Endothelial cell of umbilical vein (primary cell): ENCODE measurements at regions not wholly inside any gene's neighbourhood (a gene's known extent, or its start where the extent isn't known, plus 50 kb on each side); places are given as distances from the start of the nearest gene placed in this dataset.

ENCODE experiments used
- BruUV-seq: library from RNA; stranded (reverse); fragments of 400-500 nt; replicated peaks from 2 replicates; lab custom pipeline; 2021; lab: Mats Ljungman, UMichigan
- CTCF ChIA-PET: fragments of 300-600, 350-600 bp; sonication (Branson Sonifier 250); formaldehyde crosslinking; loops from one replicate; lab custom pipeline; 2021; ENCODE audit warnings: antibody characterized with exemption, inconsistent platforms; lab: Charles Lee
- POLR2A ChIA-PET: fragments of 300-600, 350-600 bp; sonication (Branson Sonifier 250); formaldehyde crosslinking; loops from one replicate; lab custom pipeline; 2021; ENCODE audit warnings: antibody characterized with exemption, inconsistent platforms; lab: Charles Lee
- DNase-seq: peaks from one replicate; pipeline ENCODE4 v3.0.0-alpha.2; 2011; ENCODE audit warnings: low read depth, low spot score
- FAIRE-seq: peaks from 2 replicates; lab custom pipeline; 2011; peaks lifted over from hg19 to GRCh38; lab: Jason Lieb, UNC
- H2AFZ ChIP-seq: 2 replicates; pipeline ENCODE4 v1.6.0; 2012; ENCODE audit warnings: low read depth, low read length, control low read depth, inconsistent platforms
- H3K27ac ChIP-seq: 2 replicates; pipeline ENCODE4 v1.5.1; 2011; ENCODE audit warnings: low read depth, mild to moderate bottlenecking, control low read depth, low read length, moderate library complexity; ENCODE audit not compliant: insufficient read depth
- H3K27me3 ChIP-seq, 2 experiments: 2 replicates each; pipeline versions ENCODE4 v1.6.0 to v1.6.1; 2011; ENCODE audit warnings: low read length in 2 of 2, mixed read lengths in 1 of 2; ENCODE audit not compliant: control insufficient read depth in 2 of 2, insufficient read depth in 2 of 2
- H3K36me3 ChIP-seq, 2 experiments: 2 replicates in 1 of 2; 3 replicates in 1 of 2; pipeline ENCODE4 v1.5.1; 2011; ENCODE audit warnings: low read length in 2 of 2, mild to moderate bottlenecking in 1 of 2, moderate library complexity in 1 of 2; ENCODE audit not compliant: control insufficient read depth in 2 of 2, insufficient read depth in 2 of 2; ENCODE audit errors: extremely low read depth in 1 of 2
- H3K4me1 ChIP-seq: 3 replicates; pipeline ENCODE4 v1.5.1; 2011; ENCODE audit warnings: mild to moderate bottlenecking, low read length; ENCODE audit not compliant: control insufficient read depth, insufficient read depth; ENCODE audit errors: extremely low read depth
- H3K4me2 ChIP-seq: 2 replicates; pipeline ENCODE4 v1.6.1; 2011; ENCODE audit warnings: low read length, control low read depth, mixed read lengths; ENCODE audit not compliant: insufficient read depth
- H3K4me3 ChIP-seq, 3 experiments: fragments of 200-600 bp in 1 of 3; sonication (generic), shearing (Covaris generic) in 1 of 3; replicated peaks in 1 of 3; 2 replicates each; pipeline ENCODE4 v1.5.1; 2011 to 2016; ENCODE audit warnings: control low read depth in 3 of 3, low read length in 3 of 3, mild to moderate bottlenecking in 2 of 3, inconsistent platforms in 1 of 3, low read depth in 1 of 3, moderate library complexity in 1 of 3; ENCODE audit not compliant: insufficient read depth in 1 of 3
- H3K79me2 ChIP-seq: 2 replicates; pipeline ENCODE4 v1.6.0; 2012; ENCODE audit warnings: low read length, inconsistent platforms; ENCODE audit not compliant: control insufficient read depth, insufficient read depth
- H3K9ac ChIP-seq: replicated peaks from 2 replicates; pipeline ENCODE3; 2011; ENCODE audit warnings: low read length, control low read depth; ENCODE audit not compliant: insufficient read depth; ENCODE audit errors: extremely low read depth
- H3K9me1 ChIP-seq: replicated peaks from 3 replicates; pipeline ENCODE4 v1.6.0; 2011; ENCODE audit warnings: mild to moderate bottlenecking, low read length; ENCODE audit not compliant: control insufficient read depth, insufficient read depth; ENCODE audit errors: extremely low read depth
- H3K9me3 ChIP-seq: replicated peaks from 2 replicates; pipeline ENCODE4 v1.5.1; 2012; ENCODE audit warnings: low read length, inconsistent platforms; ENCODE audit not compliant: control insufficient read depth, insufficient read depth
- H4K20me1 ChIP-seq: replicated peaks from 2 replicates; pipeline ENCODE3; 2011; ENCODE audit warnings: mild to moderate bottlenecking, low read length; ENCODE audit not compliant: control insufficient read depth, insufficient read depth; ENCODE audit errors: extremely low read depth
- JUN ChIP-seq: IDR thresholded peaks from 2 replicates; pipeline ENCODE4 v1.6.1; 2011; ENCODE audit warnings: borderline replicate concordance, low read depth; ENCODE audit not compliant: insufficient read length, insufficient read depth
- POLR2A ChIP-seq: IDR thresholded peaks from 2 replicates; pipeline ENCODE4 v1.6.1; 2012; ENCODE audit warnings: low read depth, mild to moderate bottlenecking, control low read depth, low read length
- dilution Hi-C: fragments of 300-500 bp; cut with MboI; formaldehyde crosslinking; loops from one replicate; pipeline ENCODE4 v1.15.0; 2019; ENCODE audit warnings: low sequenced_read_pairs; ENCODE audit not compliant: extremely low pct_ligation_motif_present
- intact Hi-C: fragments of 100-400 bp; cut with micrococcal nuclease; formaldehyde crosslinking; loops from one replicate; pipeline ENCODE4 v1.10.0; 2022
- TF ChIP-seq, protein P1 (sequence below), 2 donors: IDR thresholded peaks; 1 replicate in 1 of 2; 2 replicates in 1 of 2; pipeline ENCODE4 v1.5.1; 2011; ENCODE audit warnings: low read length in 2 of 2, mild to moderate bottlenecking in 2 of 2, moderate library complexity in 2 of 2, control low read depth in 1 of 2, inconsistent platforms in 1 of 2, low read depth in 1 of 2; ENCODE audit not compliant: insufficient read depth in 1 of 2; ENCODE audit errors: extremely low read depth in 1 of 2

DNA sequence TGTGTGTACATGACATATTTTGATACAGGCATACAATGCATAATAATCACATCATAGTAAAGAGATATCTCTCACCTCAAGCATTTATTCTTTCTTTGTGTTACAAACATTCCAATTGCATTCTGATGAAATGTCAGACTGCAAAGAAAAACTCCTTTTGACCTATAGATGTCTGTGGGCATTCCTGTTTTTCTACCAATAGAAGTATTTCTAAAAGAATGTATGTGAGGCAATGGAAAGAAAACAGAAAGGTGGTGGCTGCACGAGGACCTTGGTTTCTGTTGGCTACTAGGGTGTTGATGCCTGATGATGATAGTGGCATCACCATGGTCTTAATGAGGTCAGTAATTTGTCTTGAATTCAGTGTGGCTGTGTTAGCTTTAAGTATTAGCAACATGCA lies 137.0 kb upstream of the ANO3 start:
- no peak overlapping the region for H3K4me2 ChIP-seq
- CTCF ChIA-PET = no interaction called here
- FAIRE-seq (no peak), DNase-seq (no peak)
- H3K79me2 ChIP-seq = no peaks in the 10 kb centered on the region
- no peak overlapping the region for H3K4me3 ChIP-seq
- no peak overlapping the region for H3K27ac ChIP-seq
- dilution Hi-C loops (no loop called here), intact Hi-C loops (no loop called here)
- H3K9ac ChIP-seq = no peak overlapping the region
- H4K20me1 ChIP-seq = no peaks in the 10 kb centered on the region
- H3K9me1 ChIP-seq = no peaks in the 10 kb centered on the region
- no peaks in the 10 kb centered on the region for H3K36me3 ChIP-seq
- TF ChIP-seq, protein P1, sequence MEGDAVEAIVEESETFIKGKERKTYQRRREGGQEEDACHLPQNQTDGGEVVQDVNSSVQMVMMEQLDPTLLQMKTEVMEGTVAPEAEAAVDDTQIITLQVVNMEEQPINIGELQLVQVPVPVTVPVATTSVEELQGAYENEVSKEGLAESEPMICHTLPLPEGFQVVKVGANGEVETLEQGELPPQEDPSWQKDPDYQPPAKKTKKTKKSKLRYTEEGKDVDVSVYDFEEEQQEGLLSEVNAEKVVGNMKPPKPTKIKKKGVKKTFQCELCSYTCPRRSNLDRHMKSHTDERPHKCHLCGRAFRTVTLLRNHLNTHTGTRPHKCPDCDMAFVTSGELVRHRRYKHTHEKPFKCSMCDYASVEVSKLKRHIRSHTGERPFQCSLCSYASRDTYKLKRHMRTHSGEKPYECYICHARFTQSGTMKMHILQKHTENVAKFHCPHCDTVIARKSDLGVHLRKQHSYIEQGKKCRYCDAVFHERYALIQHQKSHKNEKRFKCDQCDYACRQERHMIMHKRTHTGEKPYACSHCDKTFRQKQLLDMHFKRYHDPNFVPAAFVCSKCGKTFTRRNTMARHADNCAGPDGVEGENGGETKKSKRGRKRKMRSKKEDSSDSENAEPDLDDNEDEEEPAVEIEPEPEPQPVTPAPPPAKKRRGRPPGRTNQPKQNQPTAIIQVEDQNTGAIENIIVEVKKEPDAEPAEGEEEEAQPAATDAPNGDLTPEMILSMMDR (IDR thresholded peaks at IDR 0.05; ENCODE audit: extremely low read depth in 1 of 2, insufficient read depth in 1 of 2, low read depth in 1 of 2, low read length in 2 of 2) = no peak
- TF ChIP-seq POLR2A = no peak
- no TSS peak for BruUV-seq
- POLR2A ChIA-PET = no interaction called here
- H3K27me3 ChIP-seq = no peaks in the 10 kb centered on the region
- no peaks in the 10 kb centered on the region for H3K4me1 ChIP-seq
- no peaks in the 10 kb centered on the region for H3K9me3 ChIP-seq
- H2AFZ ChIP-seq = peak overlapping the region; percentile 18

GRCh38 chr11:26198532-26199096 lies 133.3 kb upstream of the ANO3 start:
- no TSS peak for BruUV-seq
- Histone ChIP-seq H3K4me1 (no peaks in the 10 kb centered on the region), H3K27ac (no peak overlapping the region), H3K4me3 (no peak overlapping the region), H3K36me3 (no peaks in the 10 kb centered on the region), H3K4me2 (no peak overlapping the region), H2AFZ (no peak overlapping the region), H3K9me1 (no peaks in the 10 kb centered on the region), H3K9ac (no peak overlapping the region), H3K9me3 (no peaks in the 10 kb centered on the region), H3K27me3 (no peaks in the 10 kb centered on the region), H3K79me2 (no peaks in the 10 kb centered on the region), H4K20me1 (no peaks in the 10 kb centered on the region)
- DNase-seq (no peak), FAIRE-seq (no peak)
- TF ChIP-seq JUN = no peak
- POLR2A ChIA-PET = no interaction called here
- dilution Hi-C loops (no loop called here), intact Hi-C loops (no loop called here)
- CTCF ChIA-PET = no interaction called here
